ENCODE measurements at regions not wholly inside any gene's neighbourhood (a gene's known extent, or its start where the extent isn't known, plus 50 kb on each side); places are given as distances from the start of the nearest gene placed in this dataset.
"Not testable (repeated sequence)": the region's sequence is repeated elsewhere in the genome, so short reads cannot be mapped to it uniquely, and the experiment has no call there.

DNA sequence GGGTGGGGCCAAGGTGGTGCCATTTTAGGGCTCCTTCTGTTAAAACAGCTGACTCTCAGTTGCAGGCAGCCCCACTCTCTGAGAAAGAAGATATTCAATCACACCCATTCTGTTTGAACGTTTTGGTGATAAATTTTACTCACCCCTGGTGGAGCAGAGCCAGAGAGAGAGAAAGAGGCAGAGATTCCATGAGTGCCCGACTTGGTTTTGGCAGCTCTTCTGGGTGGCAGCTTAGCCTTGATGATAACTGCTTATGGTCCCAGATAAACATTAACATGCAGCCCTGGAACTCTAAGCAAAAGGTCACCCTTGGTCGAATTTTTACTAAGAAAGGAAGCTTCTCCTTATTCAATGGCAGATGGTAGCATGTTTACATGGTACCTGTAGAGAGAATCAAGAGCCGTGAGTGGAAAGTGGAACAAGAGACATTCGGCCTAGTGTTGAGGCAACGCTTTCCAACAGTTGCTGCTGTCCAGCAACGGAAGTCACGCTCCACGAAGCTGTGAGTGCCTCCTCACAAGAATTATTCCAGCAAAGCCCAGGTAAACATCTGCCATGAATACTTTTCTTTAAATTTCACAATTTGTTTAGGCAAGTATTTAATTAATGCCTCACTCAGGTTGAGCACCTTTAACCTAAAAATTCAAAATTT is 530.6 kb upstream of the ROBO2 start:
- TF ChIP-seq, protein P1, sequence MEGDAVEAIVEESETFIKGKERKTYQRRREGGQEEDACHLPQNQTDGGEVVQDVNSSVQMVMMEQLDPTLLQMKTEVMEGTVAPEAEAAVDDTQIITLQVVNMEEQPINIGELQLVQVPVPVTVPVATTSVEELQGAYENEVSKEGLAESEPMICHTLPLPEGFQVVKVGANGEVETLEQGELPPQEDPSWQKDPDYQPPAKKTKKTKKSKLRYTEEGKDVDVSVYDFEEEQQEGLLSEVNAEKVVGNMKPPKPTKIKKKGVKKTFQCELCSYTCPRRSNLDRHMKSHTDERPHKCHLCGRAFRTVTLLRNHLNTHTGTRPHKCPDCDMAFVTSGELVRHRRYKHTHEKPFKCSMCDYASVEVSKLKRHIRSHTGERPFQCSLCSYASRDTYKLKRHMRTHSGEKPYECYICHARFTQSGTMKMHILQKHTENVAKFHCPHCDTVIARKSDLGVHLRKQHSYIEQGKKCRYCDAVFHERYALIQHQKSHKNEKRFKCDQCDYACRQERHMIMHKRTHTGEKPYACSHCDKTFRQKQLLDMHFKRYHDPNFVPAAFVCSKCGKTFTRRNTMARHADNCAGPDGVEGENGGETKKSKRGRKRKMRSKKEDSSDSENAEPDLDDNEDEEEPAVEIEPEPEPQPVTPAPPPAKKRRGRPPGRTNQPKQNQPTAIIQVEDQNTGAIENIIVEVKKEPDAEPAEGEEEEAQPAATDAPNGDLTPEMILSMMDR (conservative IDR thresholded peaks at IDR 0.05; ENCODE audit: low read depth, low read length) = no peak
- no peak for DNase-seq (ENCODE audit: low read depth)
- H3K4me3 ChIP-seq (ENCODE audit: low read depth, low read length) = no peak overlapping the region

DNA sequence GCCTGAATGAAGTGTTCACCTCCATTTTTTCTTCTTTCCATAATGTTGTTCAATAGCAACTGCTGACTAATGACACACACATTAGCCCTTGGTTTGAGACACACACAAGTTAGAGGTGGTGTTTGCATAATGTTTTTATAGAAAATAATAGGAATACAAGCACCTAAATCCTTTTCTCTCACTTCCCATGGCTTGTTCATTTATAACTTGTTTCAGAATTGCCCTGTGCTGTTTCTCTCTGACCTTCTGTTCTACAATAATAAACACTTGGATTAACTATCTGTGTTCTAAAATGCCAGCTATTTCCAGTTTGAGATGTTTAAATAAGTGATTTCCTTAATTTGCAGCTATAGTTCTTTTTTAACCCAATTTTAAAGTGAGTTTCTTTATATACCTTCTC is 525.1 kb upstream of the ROBO2 start:
- no peak for DNase-seq (ENCODE audit: low read depth)
- TF ChIP-seq, protein P1 (conservative IDR thresholded peaks at IDR 0.05; ENCODE audit: low read depth, low read length) = no peak
- H3K4me3 ChIP-seq (ENCODE audit: low read depth, low read length) = no peak overlapping the region

DNA sequence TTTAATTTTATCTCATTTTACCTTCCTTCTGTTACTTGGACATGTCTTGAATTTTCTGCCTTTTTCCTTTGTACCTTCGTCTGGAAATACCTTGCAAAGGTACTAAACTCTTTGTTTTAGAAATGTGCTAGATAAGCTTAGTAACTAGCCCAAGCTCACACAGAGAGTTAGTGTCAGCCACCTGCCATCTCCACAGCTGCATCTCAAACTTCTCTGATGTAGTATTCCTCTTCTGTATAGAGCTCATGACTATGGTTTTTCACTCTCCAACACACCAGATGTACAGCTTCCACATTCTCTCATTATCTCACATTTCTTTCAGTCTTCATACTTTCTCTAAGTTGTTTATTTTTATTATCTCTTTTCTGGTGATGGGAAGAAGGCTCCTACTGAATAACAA is 516.6 kb upstream of the ROBO2 start:
- H3K4me3 ChIP-seq (ENCODE audit: low read depth, low read length) = no peak overlapping the region
- TF ChIP-seq, protein P1 (conservative IDR thresholded peaks at IDR 0.05; ENCODE audit: low read depth, low read length) = no peak
- DNase-seq (ENCODE audit: low read depth) = no peak

DNA sequence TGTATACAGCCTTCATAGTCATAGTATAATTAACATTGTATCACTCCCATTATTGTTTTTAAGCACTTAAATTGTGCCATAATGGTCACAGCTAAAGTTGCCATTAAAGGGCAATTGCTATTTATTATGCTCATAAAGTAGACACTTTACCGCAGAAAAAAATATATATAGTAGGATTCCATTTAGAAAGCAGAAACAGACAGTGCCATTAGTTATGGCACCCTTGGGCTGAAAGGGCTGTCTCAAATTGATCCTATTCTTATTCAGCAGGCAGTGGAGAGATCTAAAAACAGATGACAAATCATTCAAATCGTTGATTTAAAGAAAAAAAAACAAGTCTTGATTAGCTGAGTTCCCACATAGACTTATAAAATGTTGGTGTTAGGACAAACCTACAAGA is 514.2 kb upstream of the ROBO2 start:
- TF ChIP-seq, protein P1 (conservative IDR thresholded peaks at IDR 0.05; ENCODE audit: low read depth, low read length) = no peak
- DNase-seq (ENCODE audit: low read depth) = no peak
- no peak overlapping the region for H3K4me3 ChIP-seq (ENCODE audit: low read depth, low read length)

DNA sequence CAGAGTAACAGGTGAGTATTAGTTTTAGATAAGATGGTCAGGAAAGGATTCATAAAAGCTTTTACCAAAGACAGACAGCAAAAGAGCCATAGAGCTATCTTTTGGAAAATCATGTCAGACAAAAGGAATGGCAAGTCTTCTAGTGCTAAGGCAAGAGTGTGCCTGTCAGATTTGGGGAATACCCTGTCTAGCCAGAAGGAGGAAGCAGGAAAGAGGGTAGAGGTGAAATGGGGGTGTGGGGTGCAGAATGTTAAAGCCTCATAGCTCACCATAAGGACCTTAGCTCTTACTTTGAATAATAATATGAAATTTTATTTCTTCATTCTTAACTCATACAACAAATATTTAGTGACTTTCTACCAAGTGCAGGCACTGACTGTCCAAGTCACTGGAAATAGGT is 512.1 kb upstream of the ROBO2 start:
- H3K4me3 ChIP-seq (ENCODE audit: low read depth, low read length) = no peak overlapping the region
- DNase-seq (ENCODE audit: low read depth) = no peak
- TF ChIP-seq, protein P1 (conservative IDR thresholded peaks at IDR 0.05; ENCODE audit: low read depth, low read length) = no peak

DNA sequence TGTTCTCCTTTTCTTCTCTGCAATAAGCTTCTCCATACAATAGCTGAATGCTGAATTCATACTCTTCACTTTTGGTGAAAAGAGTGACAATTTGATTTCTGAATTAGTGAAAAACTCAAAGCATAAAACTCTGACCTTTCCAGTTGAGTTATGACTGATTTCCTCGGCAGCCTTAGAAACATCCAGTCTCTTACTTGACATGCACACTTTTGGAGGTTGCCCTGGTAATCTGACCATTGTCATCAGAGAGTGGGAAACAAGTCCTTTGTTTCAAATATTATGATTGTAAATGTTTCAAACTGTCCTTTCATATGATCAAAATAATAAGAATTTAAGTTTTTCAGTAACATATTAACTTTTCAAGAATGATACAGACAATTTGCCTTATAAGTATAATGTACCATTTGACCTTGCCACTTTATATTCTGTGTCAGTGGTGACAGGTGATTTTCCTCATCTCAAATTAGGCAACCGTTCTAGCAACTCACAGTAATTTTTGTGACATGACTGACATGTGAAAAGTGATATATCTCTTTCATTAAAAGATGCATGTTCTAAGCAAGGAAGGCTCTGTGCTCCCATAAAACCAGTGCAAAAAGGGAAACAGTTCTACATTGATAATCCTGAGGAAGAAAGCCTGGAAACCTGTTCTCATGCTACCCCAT is 507.6 kb upstream of the ROBO2 start:
- no peak for DNase-seq (ENCODE audit: low read depth)
- H3K4me3 ChIP-seq (ENCODE audit: low read depth, low read length) = no peak overlapping the region
- TF ChIP-seq, protein P1 (conservative IDR thresholded peaks at IDR 0.05; ENCODE audit: low read depth, low read length) = no peak

DNA sequence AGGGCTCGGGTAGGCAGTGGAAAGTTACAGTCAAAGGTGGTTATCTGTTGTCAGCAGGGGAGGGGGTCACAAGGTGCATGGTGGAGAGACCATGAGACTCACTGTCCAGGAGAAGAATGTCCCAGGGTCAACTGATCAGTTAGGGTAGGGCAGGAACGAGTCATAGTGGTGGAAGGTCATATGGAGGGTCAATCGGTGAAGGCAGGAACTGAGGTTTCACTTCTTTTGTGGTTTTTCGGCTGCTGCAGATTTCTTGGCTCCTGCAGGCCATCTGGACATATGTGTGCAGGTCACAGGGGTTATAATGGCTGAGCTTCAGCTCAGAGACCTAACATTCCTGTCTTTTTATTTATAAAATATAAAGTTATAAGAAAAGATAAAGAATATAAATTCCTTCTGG is 506.2 kb upstream of the ROBO2 start:
- not testable (repeated sequence) for DNase-seq (ENCODE audit: low read depth)

DNA sequence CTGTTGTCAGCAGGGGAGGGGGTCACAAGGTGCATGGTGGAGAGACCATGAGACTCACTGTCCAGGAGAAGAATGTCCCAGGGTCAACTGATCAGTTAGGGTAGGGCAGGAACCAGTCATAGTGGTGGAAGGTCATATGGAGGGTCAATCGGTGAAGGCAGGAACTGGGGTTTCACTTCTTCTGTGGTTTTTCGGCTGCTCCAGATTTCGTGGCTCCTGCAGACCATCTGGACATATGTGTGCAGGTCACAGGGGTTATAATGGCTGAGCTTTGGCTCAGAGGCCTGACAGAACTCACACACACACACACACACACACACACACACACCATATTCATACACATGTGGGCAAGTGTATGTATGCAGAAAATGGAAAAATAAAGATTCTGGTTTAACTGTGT is 502.0 kb upstream of the ROBO2 start:
- not testable (repeated sequence) for DNase-seq (ENCODE audit: low read depth); H3K4me3 ChIP-seq (ENCODE audit: low read depth, low read length)

More for the DNA sequence above, 506.2 kb upstream of the ROBO2 start:
- H3K4me3 ChIP-seq (ENCODE audit: low read depth, low read length) = not testable (repeated sequence)
